ENCODE measurements at regions not wholly inside any gene's neighbourhood (a gene's known extent, or its start where the extent isn't known, plus 50 kb on each side); places are given as distances from the start of the nearest gene placed in this dataset.

GRCh38 chr1:219040291-219040690, 133.4 kb upstream of the LYPLAL1 start:
- TF ChIP-seq CTCF (IDR thresholded peaks at IDR 0.05) = no peak
- no peak for TF ChIP-seq POLR2AphosphoS5 (IDR thresholded peaks at IDR 0.05)

All from upper lobe of left lung (tissue), 4 donors.